ENCODE measurements at regions not wholly inside any gene's neighbourhood (a gene's known extent, or its start where the extent isn't known, plus 50 kb on each side); places are given as distances from the start of the nearest gene placed in this dataset.

DNA sequence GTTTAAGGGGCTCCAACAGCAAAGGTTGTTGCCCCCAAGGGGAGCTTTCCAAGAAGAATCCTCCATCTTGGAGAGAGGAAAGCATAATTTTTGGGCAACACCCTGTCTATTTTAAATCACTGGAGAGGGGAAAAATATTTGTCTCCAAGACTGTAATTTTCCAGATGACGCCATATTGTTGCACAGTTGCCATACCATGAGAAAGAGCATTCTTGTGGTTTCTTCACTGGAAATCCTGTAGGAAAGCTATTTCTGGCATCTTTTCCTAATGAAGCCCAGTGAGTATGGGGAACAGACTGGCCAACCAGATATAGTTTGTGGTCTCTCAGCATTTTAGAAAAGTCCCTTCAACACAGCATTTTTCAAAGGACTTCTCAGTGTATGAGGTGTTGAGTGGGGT lies 88.1 kb upstream of the MANSC4 start:
- H3K4me3 ChIP-seq (ENCODE audit: low read depth in 2 of 2, low read length in 1 of 2), result no peak overlapping the region
- H4K20me1 ChIP-seq (ENCODE audit: insufficient read depth), result no peaks in the 10 kb centered on the region
- WGBS (ENCODE audit: low lambda C conversion rate), result 68% methylated on average over 1 of the region's 1 CpG
- no peaks in the 10 kb centered on the region for H3K36me3 ChIP-seq (replicated peaks in 1 of 2; ENCODE audit: control insufficient read depth in 1 of 2, insufficient read depth in 2 of 2, low read length in 1 of 2)
- H2AFZ ChIP-seq (ENCODE audit: low read depth), result peak overlapping the region; percentile 61; the same call in 1 of the 2 replicates
- H3F3A ChIP-seq (replicated peaks; ENCODE audit: insufficient read depth), result peaks cover 35% of the 10 kb centered on the region
- no peak for DNase-seq
- H3K9me3 ChIP-seq, result no peaks in the 10 kb centered on the region
- peak overlapping the region; percentile 28; the same call in 1 of the 2 replicates for H3K9ac ChIP-seq
- H3K4me2 ChIP-seq, result no peak overlapping the region
- H3K9me2 ChIP-seq, result no peaks in the 10 kb centered on the region
- H3K4me1 ChIP-seq (ENCODE audit: control insufficient read depth in 1 of 2, insufficient read depth in 2 of 2, low read depth in 1 of 2, low read length in 1 of 2), result peaks cover 15 to 34% of the 10 kb centered on the region in 2 experiments
- H3K79me2 ChIP-seq (ENCODE audit: insufficient read depth), result no peaks in the 10 kb centered on the region
- H3K27me3 ChIP-seq (ENCODE audit: insufficient read depth), result no peaks in the 10 kb centered on the region
- POLR2A ChIA-PET, result no interaction called here
- CTCF ChIA-PET, result no interaction called here
- peak overlapping the region; percentile 67 to 84; a peak in 3 of 4 replicates for H3K27ac ChIP-seq (ENCODE audit: low read depth in 2 of 2, low read length in 1 of 2)
- TF ChIP-seq, protein P1, sequence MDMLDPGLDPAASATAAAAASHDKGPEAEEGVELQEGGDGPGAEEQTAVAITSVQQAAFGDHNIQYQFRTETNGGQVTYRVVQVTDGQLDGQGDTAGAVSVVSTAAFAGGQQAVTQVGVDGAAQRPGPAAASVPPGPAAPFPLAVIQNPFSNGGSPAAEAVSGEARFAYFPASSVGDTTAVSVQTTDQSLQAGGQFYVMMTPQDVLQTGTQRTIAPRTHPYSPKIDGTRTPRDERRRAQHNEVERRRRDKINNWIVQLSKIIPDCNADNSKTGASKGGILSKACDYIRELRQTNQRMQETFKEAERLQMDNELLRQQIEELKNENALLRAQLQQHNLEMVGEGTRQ (IDR thresholded peaks at IDR 0.05; ENCODE audit: borderline replicate concordance, low read depth, low read length), result no peak
- no peak for TF ChIP-seq GATA2 (CRISPR knock-in tag; IDR thresholded peaks at IDR 0.05)
- peak; percentile 69; the same call in 1 of the 2 replicates for TF ChIP-seq MEF2A (IDR thresholded peaks at IDR 0.05; ENCODE audit: borderline replicate concordance, low read depth)
- no peak for TF ChIP-seq POLR2AphosphoS5 (IDR thresholded peaks at IDR 0.05; ENCODE audit: low read depth, low read length)
- no peak for TF ChIP-seq GABPA (IDR thresholded peaks at IDR 0.05; ENCODE audit: low read depth)
- no peak for TF ChIP-seq SMC3 (IDR thresholded peaks at IDR 0.05; ENCODE audit: low read depth, low read length)
- no peak for TF ChIP-seq ELF1 (IDR thresholded peaks at IDR 0.05)
- TF ChIP-seq RAD21 (IDR thresholded peaks at IDR 0.05; ENCODE audit: low read length), result no peak
- TF ChIP-seq, protein P2, sequence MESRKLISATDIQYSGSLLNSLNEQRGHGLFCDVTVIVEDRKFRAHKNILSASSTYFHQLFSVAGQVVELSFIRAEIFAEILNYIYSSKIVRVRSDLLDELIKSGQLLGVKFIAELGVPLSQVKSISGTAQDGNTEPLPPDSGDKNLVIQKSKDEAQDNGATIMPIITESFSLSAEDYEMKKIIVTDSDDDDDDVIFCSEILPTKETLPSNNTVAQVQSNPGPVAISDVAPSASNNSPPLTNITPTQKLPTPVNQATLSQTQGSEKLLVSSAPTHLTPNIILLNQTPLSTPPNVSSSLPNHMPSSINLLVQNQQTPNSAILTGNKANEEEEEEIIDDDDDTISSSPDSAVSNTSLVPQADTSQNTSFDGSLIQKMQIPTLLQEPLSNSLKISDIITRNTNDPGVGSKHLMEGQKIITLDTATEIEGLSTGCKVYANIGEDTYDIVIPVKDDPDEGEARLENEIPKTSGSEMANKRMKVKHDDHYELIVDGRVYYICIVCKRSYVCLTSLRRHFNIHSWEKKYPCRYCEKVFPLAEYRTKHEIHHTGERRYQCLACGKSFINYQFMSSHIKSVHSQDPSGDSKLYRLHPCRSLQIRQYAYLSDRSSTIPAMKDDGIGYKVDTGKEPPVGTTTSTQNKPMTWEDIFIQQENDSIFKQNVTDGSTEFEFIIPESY (IDR thresholded peaks at IDR 0.05; ENCODE audit: borderline replicate concordance, low read depth), result no peak
- peak; percentile 12; the same call in 1 of the 2 replicates for TF ChIP-seq JUND (IDR thresholded peaks at IDR 0.05)
- no peak for TF ChIP-seq IRF3 (IDR thresholded peaks at IDR 0.05; ENCODE audit: low read depth, low read length)
- no peak for TF ChIP-seq RXRA (IDR thresholded peaks at IDR 0.05; ENCODE audit: borderline replicate concordance, low read depth)
- 0 out of 2 replicates have a peak, but pooled peaks have one; percentile 8 for TF ChIP-seq FOSL2 (IDR thresholded peaks at IDR 0.05; ENCODE audit: borderline replicate concordance, low read depth)
- TF ChIP-seq SIN3A (IDR thresholded peaks at IDR 0.05; ENCODE audit: borderline replicate concordance, low read depth, low read length), result no peak
- no peak for TF ChIP-seq MXI1 (IDR thresholded peaks at IDR 0.05; ENCODE audit: low read depth, low read length)
- TF ChIP-seq FOXM1 (IDR thresholded peaks at IDR 0.05; ENCODE audit: low read depth), result no peak
- TF ChIP-seq MAX (IDR thresholded peaks at IDR 0.05; ENCODE audit: low read depth), result no peak
- TF ChIP-seq EZH2phosphoT487 (IDR thresholded peaks at IDR 0.05; ENCODE audit: borderline replicate concordance, low read depth), result no peak
- no peak for TF ChIP-seq FOXJ3 (CRISPR knock-in tag; IDR thresholded peaks at IDR 0.05)
- TF ChIP-seq RCOR1 (IDR thresholded peaks at IDR 0.05; ENCODE audit: low read length), result no peak
- TF ChIP-seq EP300 (IDR thresholded peaks at IDR 0.05; ENCODE audit: borderline replicate concordance in 1 of 2, low read depth in 1 of 2, low read length in 1 of 2), result peak in 1 of 2 experiments; percentile 59; a peak in 2 of 4 replicates
- no peak for TF ChIP-seq NRF1 (IDR thresholded peaks at IDR 0.05; ENCODE audit: low read depth, low read length)
- peak; percentile 71; the same call in 1 of the 2 replicates for TF ChIP-seq YY1 (IDR thresholded peaks at IDR 0.05; ENCODE audit: low read depth)
- peak; percentile 78 for TF ChIP-seq TCF12 (IDR thresholded peaks at IDR 0.05)
- TF ChIP-seq, protein P3, sequence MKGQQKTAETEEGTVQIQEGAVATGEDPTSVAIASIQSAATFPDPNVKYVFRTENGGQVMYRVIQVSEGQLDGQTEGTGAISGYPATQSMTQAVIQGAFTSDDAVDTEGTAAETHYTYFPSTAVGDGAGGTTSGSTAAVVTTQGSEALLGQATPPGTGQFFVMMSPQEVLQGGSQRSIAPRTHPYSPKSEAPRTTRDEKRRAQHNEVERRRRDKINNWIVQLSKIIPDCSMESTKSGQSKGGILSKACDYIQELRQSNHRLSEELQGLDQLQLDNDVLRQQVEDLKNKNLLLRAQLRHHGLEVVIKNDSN (IDR thresholded peaks at IDR 0.05; ENCODE audit: borderline replicate concordance, low read depth), result no peak
- peak; percentile 64; the same call in 1 of the 2 replicates for TF ChIP-seq TEAD4 (IDR thresholded peaks at IDR 0.05; ENCODE audit: borderline replicate concordance, insufficient read depth)
- no peak for TF ChIP-seq TAF1 (IDR thresholded peaks at IDR 0.05; ENCODE audit: borderline replicate concordance, low read depth, low read length)

All from SK-N-SH (cell line).